ENCODE measurements at regions not wholly inside any gene's neighbourhood (a gene's known extent, or its start where the extent isn't known, plus 50 kb on each side); places are given as distances from the start of the nearest gene placed in this dataset.

- DNase-seq (ENCODE audit: low read depth), result no peak
- no peak overlapping the region for H3K4me3 ChIP-seq (ENCODE audit: low read depth, low read length)
- TF ChIP-seq CTCF (IDR thresholded peaks at IDR 0.05; ENCODE audit: control insufficient read depth, extremely low read depth, insufficient read depth), result no peak
Measured at GRCh38 chr6:113004470-113005270, 657.5 kb downstream of the RFPL4B start.

GRCh38 chr6:113006494-113006893, 659.4 kb downstream of the RFPL4B start:
- no peak overlapping the region for H3K4me3 ChIP-seq (ENCODE audit: low read depth, low read length)
- no peak for DNase-seq (ENCODE audit: low read depth)
- no peak for TF ChIP-seq CTCF (IDR thresholded peaks at IDR 0.05; ENCODE audit: control insufficient read depth, extremely low read depth, insufficient read depth)

- no peak for DNase-seq (ENCODE audit: low read depth)
- no peak overlapping the region for H3K4me3 ChIP-seq (ENCODE audit: low read depth, low read length)
- no peak for TF ChIP-seq CTCF (IDR thresholded peaks at IDR 0.05; ENCODE audit: control insufficient read depth, extremely low read depth, insufficient read depth)
Measured at GRCh38 chr6:113009682-113010081, 662.6 kb downstream of the RFPL4B start.

GRCh38 chr6:113010196-113010989, 663.3 kb downstream of the RFPL4B start:
- no peak for TF ChIP-seq CTCF (IDR thresholded peaks at IDR 0.05; ENCODE audit: control insufficient read depth, extremely low read depth, insufficient read depth)
- H3K4me3 ChIP-seq (ENCODE audit: low read depth, low read length), result no peak overlapping the region
- DNase-seq (ENCODE audit: low read depth), result no peak

- no peak for DNase-seq (ENCODE audit: low read depth)
- H3K4me3 ChIP-seq (ENCODE audit: low read depth, low read length), result no peak overlapping the region
- TF ChIP-seq CTCF (IDR thresholded peaks at IDR 0.05; ENCODE audit: control insufficient read depth, extremely low read depth, insufficient read depth), result no peak
Measured at GRCh38 chr6:113011389-113011788, 664.3 kb downstream of the RFPL4B start.

GRCh38 chr6:113011801-113012200, 664.7 kb downstream of the RFPL4B start:
- H3K4me3 ChIP-seq (ENCODE audit: low read depth, low read length), result no peak overlapping the region
- no peak for DNase-seq (ENCODE audit: low read depth)
- no peak for TF ChIP-seq CTCF (IDR thresholded peaks at IDR 0.05; ENCODE audit: control insufficient read depth, extremely low read depth, insufficient read depth)
